GM12874 (cell line): ENCODE measurements at regions not wholly inside any gene's neighbourhood (a gene's known extent, or its start where the extent isn't known, plus 50 kb on each side); places are given as distances from the start of the nearest gene placed in this dataset.

Experiments used
- CTCF ChIP-seq: IDR thresholded peaks from 2 replicates; pipeline ENCODE4 v1.5.1; 2011; ENCODE audit warnings: low read depth, mild to moderate bottlenecking, control low read depth, low read length, moderate library complexity; ENCODE audit not compliant: insufficient read depth

- TF ChIP-seq CTCF: no peak
Measured at GRCh38 chr19:30879736-30880135, 469.5 kb downstream of the TSHZ3 start.

- no peak for TF ChIP-seq CTCF
Measured at GRCh38 chr19:30879225-30879624, 470.0 kb downstream of the TSHZ3 start.

GRCh38 chr19:30878495-30878894 lies 470.7 kb downstream of the TSHZ3 start:
- TF ChIP-seq CTCF: no peak

- no peak for TF ChIP-seq CTCF
Measured at GRCh38 chr19:30877661-30878113, 471.5 kb downstream of the TSHZ3 start.

GRCh38 chr19:30873691-30874090 lies 475.5 kb downstream of the TSHZ3 start:
- TF ChIP-seq CTCF: no peak

GRCh38 chr19:30873003-30873402 lies 476.2 kb downstream of the TSHZ3 start:
- no peak for TF ChIP-seq CTCF

GRCh38 chr19:30871979-30872378 lies 477.3 kb downstream of the TSHZ3 start:
- TF ChIP-seq CTCF: no peak

GRCh38 chr19:30870876-30871275 lies 478.4 kb downstream of the TSHZ3 start:
- TF ChIP-seq CTCF: no peak
